B cell (primary cell): ENCODE measurements at regions not wholly inside any gene's neighbourhood (a gene's known extent, or its start where the extent isn't known, plus 50 kb on each side); places are given as distances from the start of the nearest gene placed in this dataset.

Experiments used
- ATAC-seq: fragments of 200-7000 bp; cut with Tn5 transposase; one replicate; pipeline ENCODE4 v1.10.0; 2021; ENCODE audit warnings: low read depth, mild to moderate bottlenecking, moderate number of reproducible peaks, moderate library complexity
- CTCF ChIA-PET: fragments of 350-600 bp; sonication (Branson Sonifier 250); formaldehyde crosslinking; loops from one replicate; lab custom pipeline; 2021; ENCODE audit warnings: antibody characterized with exemption, inconsistent platforms; lab: Charles Lee
- POLR2A ChIA-PET: fragments of 350-600 bp; sonication (Branson Sonifier 250); formaldehyde crosslinking; loops from one replicate; lab custom pipeline; 2021; ENCODE audit warnings: antibody characterized with exemption; lab: Charles Lee
- DNase-seq: peaks from one replicate; pipeline ENCODE4 v3.0.0; 2013
- H2AFZ ChIP-seq: 2 replicates; pipeline ENCODE4 v1.6.1; 2012; ENCODE audit warnings: mild to moderate bottlenecking, low read depth, low read length; ENCODE audit not compliant: insufficient read depth, poor library complexity, severe bottlenecking
- H3K27ac ChIP-seq, 2 donors: 1 replicate in 1 of 2; 2 replicates in 1 of 2; pipeline ENCODE4 v1.5.1; 2012 to 2013; ENCODE audit warnings: low read length in 2 of 2, mild to moderate bottlenecking in 2 of 2, moderate library complexity in 1 of 2
- H3K27me3 ChIP-seq, 4 experiments: fragments of 200-600 bp in 1 of 4; sonication (generic) in 1 of 4; replicated peaks in 1 of 4; 1 replicate in 2 of 4; 2 replicates in 2 of 4; pipeline versions ENCODE4 v1.6.1 to v1.7.0; 2013 to 2016; ENCODE audit warnings: low read length in 3 of 4, mild to moderate bottlenecking in 2 of 4, mixed read lengths in 1 of 4, moderate library complexity in 1 of 4; ENCODE audit not compliant: insufficient read depth in 4 of 4, control insufficient read depth in 3 of 4; ENCODE audit errors: control extremely low read depth in 1 of 4
- H3K36me3 ChIP-seq, 2 experiments: replicated peaks in 1 of 2; 1 replicate in 1 of 2; 2 replicates in 1 of 2; pipeline versions ENCODE4 v1.6.1 to v1.7.1; 2013; ENCODE audit warnings: low read length in 1 of 2; ENCODE audit not compliant: insufficient read depth in 2 of 2, control insufficient read depth in 1 of 2; ENCODE audit errors: control extremely low read depth in 1 of 2, extremely low read depth in 1 of 2
- H3K4me1 ChIP-seq, 2 donors: fragments of 200-600 bp in 1 of 2; sonication (generic) in 1 of 2; 1 replicate in 1 of 2; 2 replicates in 1 of 2; pipeline versions ENCODE4 v1.5.1 to v1.6.1; 2013 to 2017; ENCODE audit warnings: low read length in 2 of 2; ENCODE audit not compliant: control insufficient read depth in 2 of 2, insufficient read depth in 2 of 2
- H3K4me2 ChIP-seq: replicated peaks from 2 replicates; pipeline ENCODE3; 2012; ENCODE audit warnings: mild to moderate bottlenecking, low read depth, low read length; ENCODE audit not compliant: poor library complexity, severe bottlenecking
- H3K4me3 ChIP-seq, 5 experiments: fragments of 200-600 bp in 1 of 5; sonication (generic) in 1 of 5; 1 replicate in 3 of 5; 2 replicates in 2 of 5; pipeline versions ENCODE4 v1.5.1 to v1.7.0; 2011 to 2016; ENCODE audit warnings: low read length in 4 of 5, mild to moderate bottlenecking in 4 of 5, low read depth in 2 of 5, control low read depth in 1 of 5, moderate library complexity in 1 of 5; ENCODE audit not compliant: insufficient read depth in 1 of 5; ENCODE audit errors: control extremely low read depth in 1 of 5, extremely low read depth in 1 of 5
- H3K79me2 ChIP-seq: fragments of 200-600 bp; sonication (generic); one replicate; pipeline ENCODE4 v1.6.0; 2016; ENCODE audit warnings: low read length; ENCODE audit not compliant: control insufficient read depth, insufficient read depth
- H3K9ac ChIP-seq: fragments of 200-600 bp; sonication (generic); 2 replicates; pipeline ENCODE4 v1.6.1; 2017; ENCODE audit warnings: mild to moderate bottlenecking, low read length, moderate library complexity
- H3K9me3 ChIP-seq, 3 donors: one replicate each; pipeline versions ENCODE4 v1.6.1 to v1.7.1; 2013; ENCODE audit warnings: low read length in 2 of 3; ENCODE audit not compliant: control insufficient read depth in 2 of 3, insufficient read depth in 1 of 3; ENCODE audit errors: control extremely low read depth in 1 of 3
- H4K20me1 ChIP-seq: 2 replicates; pipeline ENCODE4 v1.6.0; 2012; ENCODE audit warnings: mild to moderate bottlenecking, low read length; ENCODE audit not compliant: insufficient read depth, control insufficient read depth, poor library complexity, severe bottlenecking
- H3K27ac Mint-ChIP-seq: one replicate; pipeline ENCODE4 v1.8.0; 2021; ENCODE audit warnings: mixed read lengths
- H3K27me3 Mint-ChIP-seq: one replicate; pipeline ENCODE4 v1.8.0; 2021; ENCODE audit warnings: mixed read lengths
- H3K4me1 Mint-ChIP-seq: one replicate; pipeline ENCODE4 v1.8.0; 2021; ENCODE audit warnings: mixed read lengths
- H3K4me3 Mint-ChIP-seq: one replicate; pipeline ENCODE4 v1.8.0; 2021; ENCODE audit warnings: mixed read lengths
- H3K9me3 Mint-ChIP-seq: one replicate; pipeline ENCODE4 v1.8.0; 2022; ENCODE audit warnings: mixed read lengths; ENCODE audit not compliant: insufficient read depth
- CTCF ChIP-seq: fragments of 200-600 bp; IDR thresholded peaks from one replicate; pipeline ENCODE4 v1.8.0; 2022; ENCODE audit warnings: antibody characterized with exemption, mild to moderate bottlenecking
- EZH2 ChIP-seq: IDR thresholded peaks from 2 replicates; pipeline ENCODE4 v1.6.1; 2012; ENCODE audit warnings: borderline replicate concordance, low read depth, mild to moderate bottlenecking, moderate library complexity, low read length; ENCODE audit not compliant: insufficient read depth, poor library complexity, severe bottlenecking
- WGBS: methylation state at CpG from one replicate; pipeline ENCODE4 v1.1.5; 2013; ENCODE audit warnings: missing lambda C conversion rate; ENCODE audit not compliant: insufficient coverage; 5-methylcytosine and 5-hydroxymethylcytosine counted together
- intact Hi-C: fragments of 100-400 bp; cut with micrococcal nuclease; formaldehyde crosslinking; loops from one replicate; pipeline ENCODE4 v1.10.0; 2022

- no peaks in the 10 kb centered on the region for H3K27me3 Mint-ChIP-seq
- no peak for ATAC-seq
- POLR2A ChIA-PET, result no interaction called here
- Histone ChIP-seq H3K4me2 (no peak overlapping the region), H3K27me3 (no peaks in the 10 kb centered on the region), H3K4me1 (no peaks in the 10 kb centered on the region), H3K9ac (no peak overlapping the region), H3K4me3 (no peak overlapping the region), H4K20me1 (no peaks in the 10 kb centered on the region), H3K36me3 (no peaks in the 10 kb centered on the region), H3K79me2 (no peaks in the 10 kb centered on the region), H3K27ac (no peak overlapping the region), H2AFZ (no peak overlapping the region), H3K9me3 (no peaks in the 10 kb centered on the region)
- DNase-seq, result no peak
- intact Hi-C loops, result no loop called here
- TF ChIP-seq CTCF (no peak), EZH2 (no peak)
- no peaks in the 10 kb centered on the region for H3K4me1 Mint-ChIP-seq
- H3K27ac Mint-ChIP-seq, result no peak overlapping the region
- H3K4me3 Mint-ChIP-seq, result no peak overlapping the region
- WGBS, result 80% methylated on average over 1 of the region's 2 CpGs
- CTCF ChIA-PET, result no interaction called here
- H3K9me3 Mint-ChIP-seq, result no peaks in the 10 kb centered on the region
Measured at GRCh38 chr1:79105500-79105899, 99.0 kb upstream of the ADGRL4 start.

GRCh38 chr1:79104617-79105016, 98.1 kb upstream of the ADGRL4 start:
- H3K27ac ChIP-seq, result no peak overlapping the region
- Mint-ChIP-seq H3K4me3 (no peak overlapping the region), H3K4me1 (no peaks in the 10 kb centered on the region), H3K9me3 (no peaks in the 10 kb centered on the region), H3K27me3 (no peaks in the 10 kb centered on the region), H3K27ac (no peak overlapping the region)
- no peak overlapping the region for H2AFZ ChIP-seq
- H3K9ac ChIP-seq, result no peak overlapping the region
- no peaks in the 10 kb centered on the region for H4K20me1 ChIP-seq
- no peaks in the 10 kb centered on the region for H3K27me3 ChIP-seq
- TF ChIP-seq CTCF, result no peak
- TF ChIP-seq EZH2, result no peak
- DNase-seq (no peak), ATAC-seq (no peak)
- no peak overlapping the region for H3K4me2 ChIP-seq
- H3K36me3 ChIP-seq, result no peaks in the 10 kb centered on the region
- H3K9me3 ChIP-seq, result no peaks in the 10 kb centered on the region
- no peaks in the 10 kb centered on the region for H3K79me2 ChIP-seq
- no peak overlapping the region for H3K4me3 ChIP-seq
- intact Hi-C loops, result no loop called here
- POLR2A ChIA-PET, result no interaction called here
- CTCF ChIA-PET, result no interaction called here
- no peaks in the 10 kb centered on the region for H3K4me1 ChIP-seq
- WGBS, result 83% methylated on average over 1 of the region's 3 CpGs
